ENCODE measurements at regions not wholly inside any gene's neighbourhood (a gene's known extent, or its start where the extent isn't known, plus 50 kb on each side); places are given as distances from the start of the nearest gene placed in this dataset.

DNA sequence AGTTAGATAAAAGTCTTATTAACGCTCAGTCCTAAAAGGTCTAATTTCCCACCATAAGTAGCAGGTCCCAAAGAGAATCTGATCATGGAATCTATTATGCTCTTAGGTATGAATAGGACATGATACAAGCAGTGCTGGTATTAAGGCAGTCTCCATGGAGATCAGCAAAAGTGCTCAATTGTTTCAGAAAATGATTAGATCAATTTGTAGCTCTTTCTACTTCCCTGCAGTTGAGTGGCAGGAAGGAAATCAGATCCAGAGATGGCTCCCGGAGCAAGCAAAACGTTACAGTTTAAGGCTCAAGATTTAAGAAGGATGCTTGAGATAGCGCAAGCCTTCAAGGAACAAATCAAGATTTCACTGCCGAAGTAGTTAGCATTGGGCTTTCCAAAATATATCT, 205.7 kb downstream of the DRD1 start:
- TF ChIP-seq POLR2AphosphoS5 (IDR thresholded peaks at IDR 0.05; ENCODE audit: low read depth, low read length) = no peak
- TF ChIP-seq, protein P1, sequence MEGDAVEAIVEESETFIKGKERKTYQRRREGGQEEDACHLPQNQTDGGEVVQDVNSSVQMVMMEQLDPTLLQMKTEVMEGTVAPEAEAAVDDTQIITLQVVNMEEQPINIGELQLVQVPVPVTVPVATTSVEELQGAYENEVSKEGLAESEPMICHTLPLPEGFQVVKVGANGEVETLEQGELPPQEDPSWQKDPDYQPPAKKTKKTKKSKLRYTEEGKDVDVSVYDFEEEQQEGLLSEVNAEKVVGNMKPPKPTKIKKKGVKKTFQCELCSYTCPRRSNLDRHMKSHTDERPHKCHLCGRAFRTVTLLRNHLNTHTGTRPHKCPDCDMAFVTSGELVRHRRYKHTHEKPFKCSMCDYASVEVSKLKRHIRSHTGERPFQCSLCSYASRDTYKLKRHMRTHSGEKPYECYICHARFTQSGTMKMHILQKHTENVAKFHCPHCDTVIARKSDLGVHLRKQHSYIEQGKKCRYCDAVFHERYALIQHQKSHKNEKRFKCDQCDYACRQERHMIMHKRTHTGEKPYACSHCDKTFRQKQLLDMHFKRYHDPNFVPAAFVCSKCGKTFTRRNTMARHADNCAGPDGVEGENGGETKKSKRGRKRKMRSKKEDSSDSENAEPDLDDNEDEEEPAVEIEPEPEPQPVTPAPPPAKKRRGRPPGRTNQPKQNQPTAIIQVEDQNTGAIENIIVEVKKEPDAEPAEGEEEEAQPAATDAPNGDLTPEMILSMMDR (IDR thresholded peaks at IDR 0.05) = no peak
- TF ChIP-seq, protein P2, sequence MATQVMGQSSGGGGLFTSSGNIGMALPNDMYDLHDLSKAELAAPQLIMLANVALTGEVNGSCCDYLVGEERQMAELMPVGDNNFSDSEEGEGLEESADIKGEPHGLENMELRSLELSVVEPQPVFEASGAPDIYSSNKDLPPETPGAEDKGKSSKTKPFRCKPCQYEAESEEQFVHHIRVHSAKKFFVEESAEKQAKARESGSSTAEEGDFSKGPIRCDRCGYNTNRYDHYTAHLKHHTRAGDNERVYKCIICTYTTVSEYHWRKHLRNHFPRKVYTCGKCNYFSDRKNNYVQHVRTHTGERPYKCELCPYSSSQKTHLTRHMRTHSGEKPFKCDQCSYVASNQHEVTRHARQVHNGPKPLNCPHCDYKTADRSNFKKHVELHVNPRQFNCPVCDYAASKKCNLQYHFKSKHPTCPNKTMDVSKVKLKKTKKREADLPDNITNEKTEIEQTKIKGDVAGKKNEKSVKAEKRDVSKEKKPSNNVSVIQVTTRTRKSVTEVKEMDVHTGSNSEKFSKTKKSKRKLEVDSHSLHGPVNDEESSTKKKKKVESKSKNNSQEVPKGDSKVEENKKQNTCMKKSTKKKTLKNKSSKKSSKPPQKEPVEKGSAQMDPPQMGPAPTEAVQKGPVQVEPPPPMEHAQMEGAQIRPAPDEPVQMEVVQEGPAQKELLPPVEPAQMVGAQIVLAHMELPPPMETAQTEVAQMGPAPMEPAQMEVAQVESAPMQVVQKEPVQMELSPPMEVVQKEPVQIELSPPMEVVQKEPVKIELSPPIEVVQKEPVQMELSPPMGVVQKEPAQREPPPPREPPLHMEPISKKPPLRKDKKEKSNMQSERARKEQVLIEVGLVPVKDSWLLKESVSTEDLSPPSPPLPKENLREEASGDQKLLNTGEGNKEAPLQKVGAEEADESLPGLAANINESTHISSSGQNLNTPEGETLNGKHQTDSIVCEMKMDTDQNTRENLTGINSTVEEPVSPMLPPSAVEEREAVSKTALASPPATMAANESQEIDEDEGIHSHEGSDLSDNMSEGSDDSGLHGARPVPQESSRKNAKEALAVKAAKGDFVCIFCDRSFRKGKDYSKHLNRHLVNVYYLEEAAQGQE (IDR thresholded peaks at IDR 0.05; ENCODE audit: low read depth, low read length) = no peak
- no peak for TF ChIP-seq RAD21 (IDR thresholded peaks at IDR 0.05; ENCODE audit: low read length)
- TF ChIP-seq EP300 (IDR thresholded peaks at IDR 0.05; ENCODE audit: borderline replicate concordance in 1 of 2, low read depth in 1 of 2, low read length in 1 of 2) = no peak

Data from SK-N-SH (cell line).